ENCODE measurements at regions not wholly inside any gene's neighbourhood (a gene's known extent, or its start where the extent isn't known, plus 50 kb on each side); places are given as distances from the start of the nearest gene placed in this dataset.

GRCh38 chr7:124366118-124366517, 333.3 kb upstream of the TMEM229A start:
- TF ChIP-seq CEBPB (IDR thresholded peaks at IDR 0.05) = no peak
- TF ChIP-seq CTCF (IDR thresholded peaks at IDR 0.05) = no peak
- TF ChIP-seq, protein P1, sequence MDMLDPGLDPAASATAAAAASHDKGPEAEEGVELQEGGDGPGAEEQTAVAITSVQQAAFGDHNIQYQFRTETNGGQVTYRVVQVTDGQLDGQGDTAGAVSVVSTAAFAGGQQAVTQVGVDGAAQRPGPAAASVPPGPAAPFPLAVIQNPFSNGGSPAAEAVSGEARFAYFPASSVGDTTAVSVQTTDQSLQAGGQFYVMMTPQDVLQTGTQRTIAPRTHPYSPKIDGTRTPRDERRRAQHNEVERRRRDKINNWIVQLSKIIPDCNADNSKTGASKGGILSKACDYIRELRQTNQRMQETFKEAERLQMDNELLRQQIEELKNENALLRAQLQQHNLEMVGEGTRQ (IDR thresholded peaks at IDR 0.05) = no peak
- no peak for TF ChIP-seq NR3C1 (IDR thresholded peaks at IDR 0.05)
- TF ChIP-seq JUN (IDR thresholded peaks at IDR 0.05) = no peak
- no peak for TF ChIP-seq ZNF302 (CRISPR knock-in tag; IDR thresholded peaks at IDR 0.05)
- no peak for TF ChIP-seq MAFK (IDR thresholded peaks at IDR 0.05; ENCODE audit: partially characterized antibody)
- no peak for TF ChIP-seq NPAS2 (CRISPR knock-in tag; IDR thresholded peaks at IDR 0.05; ENCODE audit: borderline replicate concordance)
- no peak for TF ChIP-seq POLR2A (IDR thresholded peaks at IDR 0.05; ENCODE audit: low read length)
- no peak for TF ChIP-seq HDAC2 (IDR thresholded peaks at IDR 0.05)
- TF ChIP-seq EP300 (IDR thresholded peaks at IDR 0.05) = no peak
- no peak for TF ChIP-seq MYC (IDR thresholded peaks at IDR 0.05; ENCODE audit: borderline replicate concordance, low read length)
- no peak for TF ChIP-seq BHLHE40 (IDR thresholded peaks at IDR 0.05; ENCODE audit: low read depth, low read length)

Data from A549 (cell line).